ENCODE measurements at regions not wholly inside any gene's neighbourhood (a gene's known extent, or its start where the extent isn't known, plus 50 kb on each side); places are given as distances from the start of the nearest gene placed in this dataset.

- TF ChIP-seq CTCF (conservative IDR thresholded peaks at IDR 0.05; ENCODE audit: low read length) (no peak), EZH2phosphoT487 (IDR thresholded peaks at IDR 0.05; ENCODE audit: borderline replicate concordance, low read depth, low read length) (no peak)
Measured at GRCh38 chr9:17009071-17009470, 125.8 kb upstream of the CNTLN start.

Measured in OCI-LY7 (cell line).